ENCODE measurements at regions not wholly inside any gene's neighbourhood (a gene's known extent, or its start where the extent isn't known, plus 50 kb on each side); places are given as distances from the start of the nearest gene placed in this dataset.
A peak's percentile ranks its signal among the peaks of the same experiment; 100 is the strongest.

DNA sequence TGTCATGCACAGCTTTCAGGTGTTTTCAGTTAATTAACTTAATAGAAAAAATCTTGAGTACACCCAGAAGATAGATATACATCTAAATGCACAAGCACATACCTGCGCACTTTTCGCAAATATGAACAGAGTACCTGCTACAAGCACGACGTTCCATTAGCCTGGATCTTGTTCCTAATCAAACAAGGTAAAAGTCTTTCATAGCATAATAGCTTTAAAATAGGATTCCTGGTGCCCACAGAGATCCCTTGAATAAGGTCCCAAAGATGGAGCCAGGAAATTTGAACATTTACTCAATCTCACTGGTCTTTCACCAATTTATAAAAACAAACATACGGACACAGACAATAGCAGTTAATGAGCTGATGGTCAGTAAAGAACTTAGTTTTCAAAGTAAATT lies 689.8 kb upstream of the CHORDC1 start:
- DNase-seq, result no peak

DNA sequence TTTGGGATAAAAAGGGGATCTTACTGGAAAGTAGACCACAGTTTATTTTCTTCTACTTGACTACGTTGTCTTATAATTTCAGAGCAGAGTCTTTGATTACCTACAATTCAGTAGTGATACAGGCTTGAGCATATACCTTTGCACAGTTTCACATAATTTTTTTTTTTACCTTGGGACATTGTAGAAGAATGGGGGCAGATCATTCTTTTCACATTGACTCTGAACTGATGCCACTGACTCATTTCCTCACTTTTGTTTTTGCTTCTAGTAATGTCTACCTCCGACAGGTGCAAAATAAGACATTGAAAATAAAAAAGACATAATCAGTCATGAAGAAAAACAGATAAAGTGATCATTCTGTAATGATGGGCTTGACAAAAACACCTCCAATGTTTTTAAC lies 688.3 kb upstream of the CHORDC1 start:
- DNase-seq, result no peak

DNA sequence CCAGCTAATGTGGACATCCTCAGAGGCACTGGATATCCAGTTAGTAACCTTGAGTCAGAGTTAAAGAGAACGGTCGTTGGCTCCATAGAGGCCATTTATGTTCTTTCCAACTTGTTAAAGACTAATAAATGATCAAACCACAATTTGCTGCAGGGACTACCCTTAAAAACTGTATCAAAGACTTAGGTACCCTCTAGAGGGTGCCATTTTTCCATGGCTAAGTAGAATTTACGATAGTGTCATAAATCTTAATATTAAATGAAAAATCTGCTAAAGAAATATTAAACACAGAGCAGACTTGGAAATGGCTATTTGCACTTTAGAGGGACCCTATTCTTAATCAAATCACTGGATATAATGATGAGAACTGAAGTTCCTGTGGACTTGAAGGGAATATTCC lies 685.2 kb upstream of the CHORDC1 start:
- no peak for DNase-seq

DNA sequence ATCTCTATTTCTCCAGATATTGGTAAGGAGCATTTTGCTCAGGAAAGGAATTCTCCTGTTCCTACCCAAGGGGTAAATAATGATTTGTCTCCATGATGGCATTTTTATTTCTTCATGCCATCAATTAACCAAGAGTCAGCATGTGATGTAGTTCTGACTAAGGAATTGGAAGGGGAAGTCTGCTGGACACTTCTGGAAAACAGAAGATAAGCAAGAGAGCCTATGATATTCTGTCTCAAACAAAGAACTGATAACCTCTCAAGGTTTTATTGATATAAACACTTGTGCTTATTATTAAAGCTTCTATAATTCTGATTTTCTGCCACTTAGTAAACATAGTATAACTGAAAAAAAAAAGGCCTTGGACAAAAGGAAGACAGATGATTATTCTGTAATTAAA lies 673.0 kb upstream of the CHORDC1 start:
- no peak for DNase-seq

DNA sequence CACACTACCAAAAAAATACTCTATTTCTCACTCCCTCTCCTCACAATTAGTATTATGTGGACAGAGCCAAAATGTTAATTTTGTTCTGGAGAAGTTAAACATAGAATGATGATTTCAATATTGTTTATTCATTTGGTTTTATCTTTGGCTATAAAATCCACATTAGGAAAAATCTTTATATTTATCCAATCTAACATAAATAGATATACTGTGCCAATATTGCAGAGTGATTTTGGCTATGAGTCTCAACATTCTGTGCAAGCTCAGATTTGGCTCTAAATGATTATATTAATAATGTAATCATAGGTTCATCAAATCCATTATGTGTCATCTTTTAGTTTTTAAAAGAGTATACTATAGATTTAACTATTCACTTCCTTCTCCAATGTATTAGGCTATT lies 667.5 kb upstream of the CHORDC1 start:
- no peak for DNase-seq

DNA sequence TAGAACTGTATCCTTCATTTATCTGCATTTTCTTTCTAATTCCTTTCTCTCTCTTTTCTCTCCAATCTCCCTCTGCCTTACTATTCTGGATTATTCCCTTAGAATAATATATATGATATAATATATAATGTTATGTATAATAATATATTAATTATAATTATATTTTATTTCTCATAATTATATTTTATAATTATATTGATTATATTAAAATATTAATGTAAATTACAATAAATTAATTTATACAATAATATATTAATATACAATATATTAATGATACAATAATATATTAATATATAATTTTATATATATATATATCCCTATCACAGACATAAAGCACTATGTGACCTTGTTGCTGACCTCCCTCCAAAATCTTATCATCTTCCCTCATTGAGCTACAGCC lies 661.3 kb upstream of the CHORDC1 start:
- no peak for DNase-seq

DNA sequence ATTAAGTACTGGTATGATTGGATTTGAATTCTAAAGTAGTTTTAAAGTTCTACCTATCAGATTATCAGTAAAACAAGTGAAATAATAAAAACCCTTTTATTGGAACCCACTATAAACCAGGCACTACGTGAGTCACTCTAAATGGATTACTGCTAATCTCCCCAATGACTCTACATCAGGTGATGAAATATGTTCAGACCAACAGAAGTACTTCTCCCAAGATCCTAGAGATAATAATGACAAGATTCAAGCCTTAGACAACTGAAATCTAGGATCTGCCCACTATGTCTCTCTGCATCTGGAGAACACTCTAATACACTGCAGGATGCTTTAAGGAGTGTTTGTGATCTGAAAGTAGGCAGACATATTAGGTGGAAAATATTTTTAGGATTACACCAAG lies 652.1 kb upstream of the CHORDC1 start:
- DNase-seq, result no peak

DNA sequence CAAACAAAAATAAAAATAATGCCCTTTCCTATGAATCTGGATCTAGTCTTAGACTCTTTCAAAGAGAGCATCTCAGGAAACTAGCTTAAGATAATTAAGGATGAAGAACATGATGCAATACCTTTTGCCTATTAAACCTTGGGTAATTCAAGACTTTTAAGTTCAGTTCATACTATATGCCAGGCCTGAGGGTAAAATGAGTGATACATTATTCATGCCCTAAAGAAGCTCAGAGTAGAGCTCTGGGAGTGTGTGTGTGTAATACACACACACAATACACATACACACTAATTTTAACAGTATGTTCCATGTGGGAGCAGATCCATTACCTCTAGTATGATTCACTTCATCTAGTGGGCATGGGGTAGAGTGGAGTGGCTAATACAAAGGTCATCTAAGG lies 651.4 kb upstream of the CHORDC1 start:
- no peak for DNase-seq

DNA sequence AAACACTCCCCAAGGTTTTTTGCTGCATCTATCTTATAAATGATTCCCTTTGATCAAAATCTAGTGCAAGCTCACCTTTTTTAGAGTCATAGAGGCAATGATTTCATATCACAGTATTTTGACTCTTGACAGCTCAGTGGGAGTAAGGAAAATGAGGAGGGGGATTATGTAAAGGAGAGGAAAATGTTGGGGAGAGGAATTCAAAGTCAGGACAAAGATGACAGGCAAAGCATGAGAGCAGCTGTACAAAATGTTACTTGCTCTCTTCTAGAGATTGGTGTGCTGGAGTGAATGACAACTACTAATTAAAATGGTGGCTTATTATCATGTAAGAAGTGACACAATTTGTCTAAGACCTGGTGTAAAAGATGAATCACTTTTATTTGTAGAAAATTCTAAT lies 644.6 kb upstream of the CHORDC1 start:
- DNase-seq, result no peak

DNA sequence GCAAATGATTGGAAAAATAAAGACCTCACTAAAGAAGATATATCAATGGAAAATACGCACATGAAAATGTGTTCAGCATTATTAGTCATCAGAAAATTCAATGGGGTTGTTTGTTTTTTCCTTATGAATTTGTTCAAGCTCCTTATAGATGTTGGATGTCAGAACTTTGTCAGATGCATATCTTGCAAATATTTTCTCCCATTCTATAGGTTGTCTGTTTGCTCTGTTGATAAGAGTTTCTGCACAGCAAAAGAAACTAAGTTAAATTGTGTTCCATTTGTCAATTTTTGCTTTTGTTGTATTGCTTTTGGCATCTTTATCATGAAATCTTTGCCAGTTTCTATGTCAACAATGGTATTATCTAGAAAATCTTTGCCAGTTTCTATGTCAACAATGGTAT lies 633.9 kb upstream of the CHORDC1 start:
- no peak for DNase-seq

DNA sequence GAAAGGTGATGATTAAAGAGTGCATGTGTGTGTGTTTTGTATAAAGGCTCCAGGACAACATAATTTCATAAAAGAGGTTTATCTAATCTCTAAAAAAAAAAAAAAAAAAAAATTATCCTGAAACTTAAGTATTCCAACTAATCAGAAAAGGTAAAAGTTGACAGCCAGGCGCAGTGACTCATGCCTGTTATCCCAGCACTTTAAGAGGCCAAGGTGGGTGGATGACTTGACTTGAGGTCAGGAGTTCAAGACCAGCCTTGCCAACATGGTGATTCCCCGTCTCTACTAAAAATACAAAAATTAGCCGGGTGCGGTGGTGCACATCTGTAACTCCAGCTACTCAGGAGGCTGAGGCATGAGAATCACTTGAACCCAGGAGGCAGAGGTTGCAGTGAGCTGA lies 632.7 kb upstream of the CHORDC1 start:
- no peak for DNase-seq

DNA sequence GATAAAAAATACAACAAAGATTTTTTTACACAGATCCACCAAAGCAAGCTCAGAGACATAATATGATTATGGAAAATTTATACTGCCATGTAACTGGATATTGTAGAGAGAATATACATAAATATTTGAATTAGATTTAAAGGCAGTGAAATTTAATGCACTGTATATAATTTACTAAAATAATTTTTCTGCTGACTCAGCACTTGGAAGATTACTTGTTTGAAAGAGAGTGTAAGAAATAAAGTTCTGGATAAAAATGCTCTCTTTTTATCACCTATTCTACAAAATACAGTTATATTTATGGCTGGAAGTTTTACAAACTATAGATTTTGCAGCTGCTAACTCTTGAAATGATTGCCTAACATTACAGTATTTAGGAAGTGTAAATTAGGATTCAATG lies 628.3 kb upstream of the CHORDC1 start:
- peak; percentile 51 for DNase-seq

DNA sequence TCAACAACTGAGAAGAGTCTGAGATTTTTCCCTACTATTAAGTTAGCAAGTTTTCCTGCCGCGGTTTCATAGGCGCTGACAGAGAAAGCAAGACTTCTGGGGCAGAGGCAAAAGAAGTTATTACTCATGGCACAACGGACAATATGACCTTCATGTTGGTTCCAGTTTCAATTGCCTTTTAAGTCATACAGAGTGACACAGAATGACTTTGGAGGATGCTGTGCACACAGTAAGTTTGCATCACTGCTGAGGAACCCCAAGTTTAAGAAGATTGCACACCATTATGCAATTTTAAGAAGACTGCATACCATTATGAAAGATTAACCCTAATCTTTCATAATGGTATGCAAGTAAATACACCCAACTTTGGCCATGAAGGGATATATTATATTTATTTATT lies 626.5 kb upstream of the CHORDC1 start:
- no peak for DNase-seq

DNA sequence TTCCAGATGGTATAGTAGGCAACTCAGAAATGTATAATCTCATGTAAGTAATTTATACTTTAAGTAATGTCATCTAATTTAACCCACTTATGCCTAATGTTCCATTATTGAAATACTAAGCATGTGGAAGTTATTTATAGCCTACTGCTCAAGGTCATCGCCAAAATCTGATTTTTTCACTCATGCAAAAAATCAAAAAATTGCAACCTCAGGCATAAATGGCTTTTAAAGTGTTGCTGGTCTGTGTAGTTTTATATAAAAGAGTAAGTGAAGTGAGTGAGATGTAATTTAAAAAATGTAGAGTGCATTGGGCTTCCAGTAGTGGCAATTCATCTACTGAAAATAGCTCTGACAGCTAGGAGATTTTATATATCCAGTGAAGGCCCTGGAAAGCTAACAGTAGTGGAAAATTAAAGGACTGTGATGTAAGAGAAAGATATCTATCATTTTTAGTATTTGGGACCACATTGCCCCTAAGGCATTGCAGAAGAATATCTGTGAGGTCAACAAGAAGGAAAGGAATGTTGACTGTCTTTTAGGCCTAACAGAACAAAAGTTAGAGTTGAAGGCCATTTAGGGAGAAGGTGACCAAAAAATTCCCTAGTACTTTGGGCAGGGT lies 624.5 kb upstream of the CHORDC1 start:
- no peak for DNase-seq

DNA sequence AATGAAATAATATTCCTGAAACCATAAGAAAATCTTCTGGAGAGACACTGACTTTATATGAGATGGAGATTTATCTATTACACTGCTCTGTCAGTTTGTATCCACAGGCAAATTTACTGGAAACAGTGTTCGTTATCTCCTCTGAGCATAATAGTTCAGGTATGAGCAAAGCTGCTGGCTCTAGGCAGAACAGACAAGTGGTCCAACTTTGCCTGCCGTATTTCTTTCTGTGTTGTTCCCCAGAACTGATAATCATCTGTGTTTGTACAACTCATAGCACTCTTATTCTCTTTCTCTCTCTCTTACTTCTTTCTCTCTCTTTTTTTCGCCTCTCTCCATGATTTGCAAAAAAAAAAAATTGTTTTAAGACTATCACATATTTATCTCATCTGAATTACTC lies 623.8 kb upstream of the CHORDC1 start:
- DNase-seq, result peak; percentile 97

DNA sequence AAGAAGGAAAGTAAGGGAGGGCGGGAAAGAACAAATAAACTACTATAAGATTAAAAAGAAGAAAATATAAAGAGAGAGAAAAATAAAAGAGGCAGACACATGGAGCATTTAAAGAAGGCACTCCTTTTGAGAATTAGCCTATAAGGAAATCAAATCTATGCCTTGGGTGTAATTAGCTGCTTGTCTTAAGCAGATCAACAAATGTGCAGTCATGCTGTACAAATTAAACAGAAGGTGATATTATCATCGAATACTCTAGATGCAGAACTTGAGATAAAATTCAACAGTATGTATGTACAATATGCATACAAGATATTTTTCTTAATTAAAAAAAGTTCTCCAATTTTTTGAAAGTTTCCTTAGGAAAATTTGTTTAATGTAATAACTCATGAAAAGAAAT lies 623.0 kb upstream of the CHORDC1 start:
- peak; percentile 46 for DNase-seq

DNA sequence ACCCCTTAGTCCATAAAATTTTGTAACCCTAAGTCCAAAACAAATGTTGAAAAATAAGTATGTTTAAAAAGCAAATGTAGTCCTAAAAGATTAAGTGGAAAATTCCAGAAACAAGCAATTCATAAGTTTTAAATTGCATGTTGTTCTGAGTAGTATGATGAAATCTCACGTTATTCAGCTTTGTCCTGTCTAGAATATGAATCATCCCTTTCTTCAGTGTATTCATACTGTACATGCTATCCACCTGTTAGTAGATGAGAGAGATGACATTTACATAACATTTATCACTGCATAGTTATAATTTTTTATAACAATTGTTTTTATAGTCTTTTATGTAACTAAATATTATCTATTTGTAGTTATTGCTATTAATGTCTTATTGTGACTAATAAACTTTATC lies 622.3 kb upstream of the CHORDC1 start:
- DNase-seq, result peak; percentile 64

DNA sequence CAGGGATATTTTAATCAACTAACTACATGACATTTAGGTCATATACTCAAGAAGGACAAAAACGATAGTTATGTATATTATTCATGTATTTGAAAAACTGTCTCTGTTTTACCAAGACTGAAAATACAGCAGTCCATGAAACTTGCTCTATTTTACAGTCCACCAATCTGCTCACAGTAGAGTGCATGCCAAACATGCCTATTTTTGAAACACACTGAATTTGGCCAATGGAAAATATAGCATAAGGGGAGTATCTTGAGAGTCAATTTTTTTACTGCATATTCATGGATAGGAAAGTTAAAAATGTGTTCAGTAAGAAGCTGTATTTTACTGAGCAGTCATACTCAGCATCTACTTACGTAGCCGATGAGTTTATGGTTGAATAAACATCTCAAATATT lies 621.2 kb upstream of the CHORDC1 start:
- DNase-seq, result no peak

DNA sequence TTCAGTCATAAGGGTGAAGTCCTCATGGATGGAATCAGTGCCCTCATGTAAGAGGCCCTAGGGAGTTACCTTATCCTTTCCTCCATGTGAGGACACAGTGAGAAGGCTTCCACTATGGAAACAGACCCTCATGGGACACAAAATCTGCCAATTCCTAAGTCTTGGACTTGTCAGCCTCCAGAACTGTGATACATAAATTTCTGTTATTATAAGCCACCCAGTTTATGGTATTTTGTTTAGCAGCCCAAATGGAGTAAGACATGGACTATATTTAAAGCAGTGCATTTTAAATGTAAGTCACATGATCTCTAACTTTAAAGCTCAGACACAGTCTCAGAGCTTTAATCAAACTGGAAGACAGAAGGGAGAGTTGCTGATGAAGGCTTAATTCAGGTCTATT lies 619.8 kb upstream of the CHORDC1 start:
- peak; percentile 40 for DNase-seq

DNA sequence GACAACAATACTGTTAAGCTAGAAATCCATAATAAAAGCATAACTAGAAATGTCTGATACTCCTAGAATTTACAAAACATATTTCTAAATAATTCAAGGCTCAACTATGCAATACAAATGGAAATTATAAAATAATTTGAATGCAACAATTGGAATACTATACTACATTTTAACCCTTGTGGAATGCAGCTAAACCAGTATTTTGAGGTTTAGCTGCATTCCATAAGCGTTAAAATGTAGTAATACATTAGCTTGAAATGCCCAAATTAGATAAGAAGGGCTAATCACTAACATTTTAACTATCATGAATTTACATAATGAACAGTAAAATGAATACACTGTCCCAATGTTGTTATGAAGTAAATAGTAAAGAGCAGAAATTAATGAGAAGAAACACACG lies 617.2 kb upstream of the CHORDC1 start:
- no peak for DNase-seq

DNA sequence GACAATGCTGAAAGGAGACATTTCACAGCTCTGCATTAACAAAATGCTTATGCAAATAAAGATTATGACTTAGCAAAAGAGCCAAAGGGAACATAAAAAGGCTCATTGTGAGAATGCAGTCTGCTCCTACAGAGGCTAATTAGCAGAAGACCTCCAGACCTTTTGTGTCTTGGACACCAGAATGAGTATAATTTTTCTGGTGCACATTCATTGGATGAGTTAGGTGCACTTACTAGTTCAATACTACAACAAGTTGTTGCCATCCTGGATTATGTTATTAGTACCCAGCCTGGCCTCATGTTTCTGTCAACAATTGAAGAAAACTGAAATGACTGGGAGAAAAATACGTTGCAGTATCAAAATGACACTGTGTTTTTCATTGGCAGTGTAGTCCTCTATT lies 613.2 kb upstream of the CHORDC1 start:
- DNase-seq, result peak; percentile 88

DNA sequence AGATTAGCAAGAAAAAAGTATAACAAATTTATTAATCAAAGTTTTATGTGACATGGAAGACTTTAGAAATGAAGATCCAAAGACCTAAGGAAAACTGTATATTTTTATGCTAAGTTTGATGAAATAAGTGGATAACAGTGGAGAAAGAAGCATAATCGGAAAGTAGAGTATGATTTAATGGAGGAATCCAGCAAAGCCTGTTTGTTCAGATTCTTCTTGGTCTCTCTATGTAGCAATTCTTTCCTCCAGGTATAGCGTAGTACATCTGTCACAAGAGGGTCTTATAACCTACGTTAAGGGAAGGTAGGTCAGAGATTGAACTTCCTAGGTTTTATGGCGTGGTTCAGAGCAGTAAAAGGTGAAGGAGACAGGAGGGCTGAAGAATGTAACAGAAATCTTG lies 600.6 kb upstream of the CHORDC1 start:
- DNase-seq, result no peak

DNA sequence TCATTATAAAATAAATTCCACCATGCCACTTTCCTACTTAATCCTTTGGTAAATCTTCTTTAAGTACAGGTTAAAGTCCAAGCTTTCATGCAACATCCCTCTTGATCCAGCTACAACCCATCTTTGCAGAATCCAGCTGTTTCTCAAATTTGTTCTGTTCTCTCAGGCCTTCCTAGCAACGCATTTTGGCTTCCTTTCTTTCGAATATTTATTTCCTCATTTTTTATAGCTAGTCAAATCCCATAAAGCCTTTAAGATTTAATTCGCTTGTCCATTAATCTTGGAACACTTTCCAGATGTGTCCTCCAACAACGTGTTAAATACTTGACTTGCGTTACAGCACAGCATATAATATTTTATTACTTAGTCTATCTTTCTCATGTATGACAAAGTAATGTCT lies 600.1 kb upstream of the CHORDC1 start:
- no peak for DNase-seq

DNA sequence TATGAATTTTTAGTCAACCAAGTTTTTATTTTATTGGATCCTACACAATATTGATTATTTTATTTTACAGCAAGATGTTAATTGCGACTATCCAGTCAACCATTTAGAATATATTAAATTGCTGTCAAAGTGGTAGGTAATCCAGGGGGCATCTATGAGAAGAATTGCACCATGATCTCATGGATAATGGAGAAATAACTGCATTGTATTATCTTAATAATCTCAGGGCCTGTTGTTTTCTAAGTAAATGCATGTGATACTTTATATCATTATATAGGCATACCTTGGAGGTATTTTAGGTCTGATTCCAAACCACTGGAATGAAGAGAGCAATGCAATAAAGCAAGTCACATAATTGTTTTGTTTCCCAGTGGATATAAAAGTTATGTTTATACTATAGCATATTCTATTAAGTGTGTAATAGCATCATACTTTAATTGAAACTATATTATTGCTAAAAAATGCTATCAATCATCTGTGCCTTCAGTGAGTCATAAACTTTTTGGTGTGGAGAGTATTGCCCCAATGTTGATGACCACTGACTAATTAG lies 595.4 kb upstream of the CHORDC1 start:
- no peak for DNase-seq

DNA sequence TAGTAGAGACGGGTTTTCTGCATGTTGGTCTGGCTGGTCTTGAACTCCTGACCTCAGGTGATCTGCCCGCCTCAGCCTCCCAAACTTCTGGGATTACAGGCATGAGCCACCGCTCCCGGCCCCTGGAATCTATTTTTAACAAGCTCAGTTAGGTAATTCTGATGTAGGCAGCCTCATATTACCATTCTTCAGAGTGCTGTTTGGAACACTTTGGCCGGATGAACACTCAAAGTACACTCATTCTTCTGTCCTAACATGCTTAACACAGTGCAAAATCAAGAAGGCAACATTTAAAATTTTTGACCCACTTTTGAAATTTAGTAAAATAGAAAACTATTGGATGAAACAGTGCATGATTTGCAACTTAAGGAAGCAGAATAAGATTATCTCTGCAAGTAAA lies 586.7 kb upstream of the CHORDC1 start:
- no peak for DNase-seq

DNA sequence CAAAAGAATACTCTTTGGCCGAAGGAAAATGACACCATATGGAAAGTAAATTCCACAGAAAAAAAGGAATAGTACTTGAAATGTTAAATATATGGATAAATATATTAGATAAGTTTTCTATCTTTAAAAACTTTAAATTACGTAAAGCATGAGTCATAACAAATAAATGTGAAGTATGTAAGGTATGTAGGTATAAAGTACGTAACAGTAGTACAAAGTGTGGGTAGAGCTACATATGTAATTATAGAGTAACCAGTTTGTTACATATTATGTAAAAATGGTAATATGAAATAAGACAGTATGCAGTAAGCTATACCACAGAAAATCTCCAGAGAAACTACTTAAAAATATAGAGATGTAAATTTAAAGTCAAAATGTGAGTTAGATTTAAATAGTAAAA lies 582.3 kb upstream of the CHORDC1 start:
- DNase-seq, result no peak
